ENCODE measurements at regions not wholly inside any gene's neighbourhood (a gene's known extent, or its start where the extent isn't known, plus 50 kb on each side); places are given as distances from the start of the nearest gene placed in this dataset.

DNA sequence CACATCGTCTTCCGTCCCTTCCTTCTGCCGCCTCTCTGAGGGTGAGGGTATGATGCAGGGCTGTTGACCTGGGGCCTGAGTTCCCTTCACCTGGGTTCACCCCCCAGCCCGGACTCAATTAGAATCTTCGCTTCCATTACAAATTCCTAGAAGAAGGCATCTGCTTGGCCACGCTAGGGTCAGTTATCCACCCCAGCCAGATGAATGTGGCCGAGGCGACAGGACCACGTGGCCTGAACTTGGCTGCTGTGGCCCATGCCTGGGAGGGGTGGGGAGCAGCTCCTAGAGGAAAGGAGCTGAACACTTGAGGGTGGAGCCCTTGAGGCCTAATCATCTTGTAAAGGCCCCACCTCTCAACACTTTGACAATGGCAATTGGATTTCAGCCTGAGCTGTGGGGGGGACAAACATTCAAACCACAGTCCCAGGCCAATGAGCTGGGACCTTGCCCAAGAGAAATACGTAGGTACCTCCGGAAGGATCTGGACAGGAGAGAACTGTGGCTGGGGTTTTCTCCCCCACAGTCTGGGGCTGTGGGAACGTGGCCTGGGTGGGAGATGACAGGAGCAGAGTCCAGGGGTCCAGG is 90.6 kb upstream of the ADAMTS2 start:
- H3K4me3 ChIP-seq (ENCODE audit: low read depth, low read length), result no peak overlapping the region
- TF ChIP-seq MYC (IDR thresholded peaks at IDR 0.05; ENCODE audit: low read depth, low read length) (no peak), POLR2A (IDR thresholded peaks at IDR 0.05; ENCODE audit: extremely low read depth, insufficient read length) (no peak), CTCF (IDR thresholded peaks at IDR 0.05; ENCODE audit: low read depth, low read length) (no peak), MAX (IDR thresholded peaks at IDR 0.05; ENCODE audit: low read depth, low read length) (no peak)
- no peak for DNase-seq (ENCODE audit: low read depth)

DNA sequence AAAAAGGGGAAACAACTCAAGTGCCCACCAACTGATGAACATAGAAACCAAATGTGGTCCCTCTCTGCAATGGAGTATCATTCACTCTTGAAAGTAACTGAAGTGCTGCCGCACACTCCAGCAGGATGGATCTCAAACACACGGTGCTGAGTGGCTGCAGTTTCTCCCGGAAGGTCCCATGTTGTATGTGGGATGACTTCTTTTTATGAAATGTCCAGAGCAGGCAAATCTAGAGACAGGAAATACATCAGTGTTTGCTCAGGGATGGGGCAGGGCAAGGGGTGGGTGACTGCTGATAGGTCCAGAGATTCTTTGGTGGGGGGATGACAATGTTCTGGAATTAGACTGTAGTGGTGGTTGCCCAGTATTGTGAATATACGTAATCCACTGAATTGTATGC is 89.9 kb upstream of the ADAMTS2 start:
- no peak for DNase-seq (ENCODE audit: low read depth)
- TF ChIP-seq MYC (IDR thresholded peaks at IDR 0.05; ENCODE audit: low read depth, low read length) (no peak), MAX (IDR thresholded peaks at IDR 0.05; ENCODE audit: low read depth, low read length) (no peak), POLR2A (IDR thresholded peaks at IDR 0.05; ENCODE audit: extremely low read depth, insufficient read length) (no peak), CTCF (IDR thresholded peaks at IDR 0.05; ENCODE audit: low read depth, low read length) (no peak)
- H3K4me3 ChIP-seq (ENCODE audit: low read depth, low read length), result no peak overlapping the region

DNA sequence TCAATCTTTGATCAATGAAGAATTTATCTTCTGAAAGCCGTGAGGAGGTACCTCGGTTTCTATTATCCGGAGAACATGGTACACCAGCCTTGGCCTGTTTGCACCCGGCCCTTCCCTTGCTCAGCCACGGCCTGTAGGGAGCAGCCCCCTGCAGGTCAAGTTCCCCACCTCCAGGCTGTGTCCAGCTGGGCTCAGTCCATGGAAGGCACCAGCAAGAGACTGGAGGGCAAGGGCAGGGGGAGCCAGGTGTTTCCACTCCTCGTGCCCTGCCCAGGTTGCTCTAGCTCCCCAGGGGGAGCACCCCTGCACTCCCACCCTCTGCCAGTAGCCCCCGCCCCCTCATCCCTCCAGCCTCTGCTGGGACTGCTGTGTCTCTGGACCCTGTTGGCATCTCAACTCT is 87.3 kb upstream of the ADAMTS2 start:
- no peak for TF ChIP-seq MYC (IDR thresholded peaks at IDR 0.05; ENCODE audit: low read depth, low read length)
- no peak for TF ChIP-seq POLR2A (IDR thresholded peaks at IDR 0.05; ENCODE audit: extremely low read depth, insufficient read length)
- no peak for TF ChIP-seq MAX (IDR thresholded peaks at IDR 0.05; ENCODE audit: low read depth, low read length)
- no peak for TF ChIP-seq CTCF (IDR thresholded peaks at IDR 0.05; ENCODE audit: low read depth, low read length)
- H3K4me3 ChIP-seq (ENCODE audit: low read depth, low read length), result no peak overlapping the region

DNA sequence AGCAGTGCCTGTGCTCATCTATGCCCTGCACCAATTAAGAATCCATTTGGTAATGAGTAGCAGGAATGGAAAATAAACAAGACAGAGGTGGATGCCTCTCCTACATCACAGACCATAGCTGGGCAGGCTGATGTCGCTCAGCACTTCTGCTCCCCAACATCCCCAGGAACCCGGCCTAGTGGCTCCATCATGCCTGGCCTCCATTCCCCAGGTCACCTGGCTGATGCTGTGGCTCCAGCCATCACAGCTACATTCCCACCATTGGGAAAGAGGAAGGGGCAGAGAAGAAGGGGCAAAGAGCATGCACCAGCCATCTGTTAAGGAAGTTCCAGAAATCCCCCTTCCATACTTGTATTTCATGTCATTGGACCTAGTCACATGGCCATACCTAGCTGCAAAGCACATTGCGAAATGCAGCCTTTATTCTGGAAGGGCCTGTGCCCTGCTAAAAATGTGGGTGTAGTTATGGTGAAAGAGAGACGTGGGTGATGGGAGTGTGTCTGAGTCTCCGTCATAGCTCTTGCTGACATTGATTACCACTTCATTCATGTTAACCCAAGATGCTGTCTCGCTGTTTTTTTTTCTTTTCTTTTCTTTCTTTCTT is 86.1 kb upstream of the ADAMTS2 start:
- H3K4me3 ChIP-seq (ENCODE audit: low read depth, low read length), result no peak overlapping the region
- TF ChIP-seq MYC (IDR thresholded peaks at IDR 0.05; ENCODE audit: low read depth, low read length), result no peak
- TF ChIP-seq CTCF (IDR thresholded peaks at IDR 0.05; ENCODE audit: low read depth, low read length), result no peak
- no peak for TF ChIP-seq POLR2A (IDR thresholded peaks at IDR 0.05; ENCODE audit: extremely low read depth, insufficient read length)
- no peak for TF ChIP-seq MAX (IDR thresholded peaks at IDR 0.05; ENCODE audit: low read depth, low read length)
- DNase-seq (ENCODE audit: low read depth), result no peak

More for the DNA sequence above, 87.3 kb upstream of the ADAMTS2 start:
- no peak for DNase-seq (ENCODE audit: low read depth)

- no peak for DNase-seq (ENCODE audit: low read depth)
- no peak for TF ChIP-seq MAX (IDR thresholded peaks at IDR 0.05; ENCODE audit: low read depth, low read length)
- no peak for TF ChIP-seq POLR2A (IDR thresholded peaks at IDR 0.05; ENCODE audit: extremely low read depth, insufficient read length)
- no peak for TF ChIP-seq MYC (IDR thresholded peaks at IDR 0.05; ENCODE audit: low read depth, low read length)
- no peak for TF ChIP-seq CTCF (IDR thresholded peaks at IDR 0.05; ENCODE audit: low read depth, low read length)
- H3K4me3 ChIP-seq (ENCODE audit: low read depth, low read length), result no peak overlapping the region
These were observed 85.2 kb upstream of the ADAMTS2 start for GRCh38 chr5:179430193-179431175.
